ENCODE measurements at regions not wholly inside any gene's neighbourhood (a gene's known extent, or its start where the extent isn't known, plus 50 kb on each side); places are given as distances from the start of the nearest gene placed in this dataset.
"Not testable (repeated sequence)": the region's sequence is repeated elsewhere in the genome, so short reads cannot be mapped to it uniquely, and the experiment has no call there.

GRCh38 chr2:238616681-238617080, 190.0 kb downstream of the ASB1 start:
- Mint-ChIP-seq H3K27me3 (peaks cover 20% of the 10 kb centered on the region), H3K4me3 (ENCODE audit: low read depth) (no peak overlapping the region), H3K4me1 (ENCODE audit: low read depth) (no peaks in the 10 kb centered on the region), H3K9me3 (ENCODE audit: low read depth) (no peaks in the 10 kb centered on the region), H3K36me3 (ENCODE audit: insufficient read depth) (no peaks in the 10 kb centered on the region), H3K27ac (no peak overlapping the region)
- no peak for TF ChIP-seq CTCF (IDR thresholded peaks at IDR 0.05; ENCODE audit: unreplicated experiment)
- DNase-seq (ENCODE audit: low spot score, unreplicated experiment): no peak

DNA sequence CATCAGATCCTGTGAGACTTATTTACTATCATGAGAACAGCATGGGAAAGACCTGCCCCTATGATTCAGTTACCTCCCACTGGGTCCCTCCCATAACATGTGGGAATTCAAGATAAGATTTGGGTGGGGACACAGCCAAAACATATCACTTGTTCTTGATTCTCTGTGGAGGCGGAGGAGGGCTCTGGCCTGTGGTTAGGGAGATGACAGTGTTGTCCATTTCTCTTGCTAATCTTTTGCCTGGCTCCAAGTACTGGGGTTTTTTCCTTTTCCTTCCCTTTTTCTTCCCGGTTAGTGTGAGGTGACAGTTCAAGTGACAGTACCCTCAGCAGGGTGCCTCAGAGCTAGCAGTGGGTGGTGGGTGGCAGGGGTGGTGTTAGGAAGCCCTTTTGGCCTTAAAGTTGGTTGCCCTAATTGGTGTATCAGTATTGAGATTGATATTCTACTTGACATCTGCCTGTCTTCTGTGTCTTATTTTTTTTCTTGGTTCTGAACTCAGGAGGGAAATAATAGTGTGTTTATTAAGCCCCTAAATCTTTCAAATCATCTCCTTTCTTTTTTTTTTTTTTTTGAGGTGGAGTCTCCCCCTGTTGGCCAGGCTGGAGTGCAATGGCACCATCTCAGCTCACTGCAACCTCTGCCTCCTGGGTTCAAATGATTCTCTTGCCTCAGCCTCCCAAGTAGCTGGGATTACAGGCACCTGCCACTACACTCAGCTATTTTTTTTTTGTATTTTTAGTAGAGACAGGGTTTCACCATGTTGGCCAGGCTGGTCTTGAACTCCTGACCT, 192.0 kb downstream of the ASB1 start:
- peak; percentile 19 for TF ChIP-seq CTCF (IDR thresholded peaks at IDR 0.05; ENCODE audit: unreplicated experiment)
- not testable (repeated sequence) for H3K4me3 Mint-ChIP-seq (ENCODE audit: low read depth); H3K27ac Mint-ChIP-seq; H3K4me1 Mint-ChIP-seq (ENCODE audit: low read depth); H3K9me3 Mint-ChIP-seq (ENCODE audit: low read depth); H3K36me3 Mint-ChIP-seq (ENCODE audit: insufficient read depth); DNase-seq (ENCODE audit: low spot score, unreplicated experiment)
- peaks cover 25% of the 10 kb centered on the region for H3K27me3 Mint-ChIP-seq

DNA sequence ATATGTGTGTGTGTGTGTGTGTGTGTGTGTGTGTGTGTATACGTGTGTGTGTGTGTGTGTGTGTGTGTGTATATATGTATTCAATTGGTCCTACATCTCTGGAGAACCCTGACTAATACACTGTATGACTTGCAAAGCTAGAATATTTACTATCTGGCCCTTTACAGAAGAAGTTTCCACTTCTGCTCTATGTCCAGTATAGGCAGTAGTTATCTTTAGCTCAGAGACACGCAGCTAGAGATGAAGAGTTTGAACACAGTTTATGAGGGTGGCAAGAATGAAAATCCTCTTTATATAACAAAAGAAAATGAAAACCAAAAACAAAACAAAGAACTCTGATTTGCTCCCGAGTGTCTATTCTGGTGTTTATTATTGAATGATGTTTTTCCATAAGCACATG, 201.2 kb downstream of the ASB1 start:
- no peak for DNase-seq (ENCODE audit: low spot score, unreplicated experiment)
- H3K27me3 Mint-ChIP-seq: peaks cover 10% of the 10 kb centered on the region
- no peaks in the 10 kb centered on the region for H3K4me1 Mint-ChIP-seq (ENCODE audit: low read depth)

GRCh38 chr2:238629064-238629463, 202.3 kb downstream of the ASB1 start:
- no peak for DNase-seq (ENCODE audit: low spot score, unreplicated experiment)
- Mint-ChIP-seq H3K4me1 (ENCODE audit: low read depth) (no peaks in the 10 kb centered on the region), H3K27me3 (peaks cover 10% of the 10 kb centered on the region), H3K27ac (no peak overlapping the region), H3K4me3 (ENCODE audit: low read depth) (no peak overlapping the region), H3K9me3 (ENCODE audit: low read depth) (peaks cover 5% of the 10 kb centered on the region), H3K36me3 (ENCODE audit: insufficient read depth) (no peaks in the 10 kb centered on the region)
- TF ChIP-seq CTCF (IDR thresholded peaks at IDR 0.05; ENCODE audit: unreplicated experiment): no peak

More for the DNA sequence above, 201.2 kb downstream of the ASB1 start:
- TF ChIP-seq CTCF (IDR thresholded peaks at IDR 0.05; ENCODE audit: unreplicated experiment): no peak
- H3K4me3 Mint-ChIP-seq (ENCODE audit: low read depth): no peak overlapping the region
- no peak overlapping the region for H3K27ac Mint-ChIP-seq
- H3K36me3 Mint-ChIP-seq (ENCODE audit: insufficient read depth): no peaks in the 10 kb centered on the region
- H3K9me3 Mint-ChIP-seq (ENCODE audit: low read depth): peaks cover 6% of the 10 kb centered on the region

- H3K36me3 Mint-ChIP-seq (ENCODE audit: insufficient read depth): no peaks in the 10 kb centered on the region
- H3K9me3 Mint-ChIP-seq (ENCODE audit: low read depth): no peaks in the 10 kb centered on the region
- no peak overlapping the region for H3K4me3 Mint-ChIP-seq (ENCODE audit: low read depth)
- DNase-seq (ENCODE audit: low spot score, unreplicated experiment): no peak
- peaks cover 11% of the 10 kb centered on the region for H3K27me3 Mint-ChIP-seq
- H3K27ac Mint-ChIP-seq: no peak overlapping the region
- H3K4me1 Mint-ChIP-seq (ENCODE audit: low read depth): no peaks in the 10 kb centered on the region
- no peak for TF ChIP-seq CTCF (IDR thresholded peaks at IDR 0.05; ENCODE audit: unreplicated experiment)
Observed at GRCh38 chr2:238631491-238632180, 204.9 kb downstream of the ASB1 start.
